ENCODE measurements at regions not wholly inside any gene's neighbourhood (a gene's known extent, or its start where the extent isn't known, plus 50 kb on each side); places are given as distances from the start of the nearest gene placed in this dataset.
A peak's percentile ranks its signal among the peaks of the same experiment; 100 is the strongest.
"Not testable (repeated sequence)": the region's sequence is repeated elsewhere in the genome, so short reads cannot be mapped to it uniquely, and the experiment has no call there.

DNA sequence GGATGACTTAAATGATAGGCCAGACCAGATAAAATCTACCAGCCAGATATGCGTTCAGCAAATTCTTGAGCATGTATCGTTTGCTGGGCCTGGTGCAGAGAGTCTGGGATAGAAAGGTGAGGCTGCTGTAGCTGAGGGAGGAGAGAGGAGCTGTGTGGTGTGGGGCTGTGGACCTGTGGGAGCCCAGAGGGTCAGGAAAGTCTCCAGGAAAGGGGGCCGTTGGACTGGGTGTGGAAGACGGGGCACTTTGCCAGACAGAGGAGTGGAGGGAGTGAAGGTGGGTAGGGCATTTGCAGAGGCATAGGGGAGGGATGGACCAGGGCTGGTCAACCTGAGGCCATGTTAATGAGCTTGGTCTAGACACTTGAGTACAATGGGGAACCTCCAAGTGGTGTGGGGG lies 124.7 kb upstream of the UNC5B start:
- DNase-seq = no peak

GRCh38 chr10:71088054-71088453 lies 124.3 kb upstream of the UNC5B start:
- no peak for DNase-seq

GRCh38 chr10:71088578-71088977 lies 123.8 kb upstream of the UNC5B start:
- peak; percentile 40 for DNase-seq

DNA sequence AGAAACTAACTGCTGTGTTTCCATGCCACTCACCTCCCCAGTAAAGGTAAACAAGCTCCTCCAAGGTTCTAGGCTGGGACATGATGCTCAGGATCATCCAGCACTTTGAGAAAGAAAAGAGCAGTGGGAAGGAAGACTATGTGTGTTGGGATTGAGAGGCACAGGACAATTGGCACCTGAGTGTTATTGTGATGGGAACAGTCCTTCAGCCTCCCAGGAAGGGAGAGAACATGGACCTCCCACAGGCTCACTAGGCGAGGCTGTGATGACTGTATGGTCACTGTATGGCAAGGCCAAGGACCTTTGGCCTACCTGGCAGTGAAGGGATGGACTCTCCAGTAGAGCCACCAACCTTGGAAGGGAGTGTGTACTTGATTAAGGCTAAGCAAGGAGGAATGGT lies 123.2 kb upstream of the UNC5B start:
- no peak for DNase-seq

DNA sequence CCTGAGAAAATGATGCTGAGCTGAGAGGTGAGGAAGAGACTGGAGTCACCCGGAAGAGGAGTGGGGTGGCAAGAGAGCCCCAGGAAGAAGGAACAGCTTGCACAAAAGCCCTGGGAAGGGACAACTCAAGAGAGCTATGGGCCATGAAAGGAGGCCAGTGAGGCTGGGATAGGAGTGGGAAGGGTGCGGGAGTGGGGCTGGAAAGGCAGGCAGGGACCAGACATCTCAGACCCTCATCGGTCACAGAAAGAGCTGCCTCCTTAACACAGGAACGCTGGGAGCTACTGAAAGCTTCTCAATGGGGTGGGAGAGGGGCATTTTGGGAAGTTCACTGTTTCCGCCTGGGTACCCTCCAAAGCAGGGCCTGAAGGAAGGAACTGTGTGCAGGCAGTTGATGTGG lies 122.0 kb upstream of the UNC5B start:
- no peak for DNase-seq

DNA sequence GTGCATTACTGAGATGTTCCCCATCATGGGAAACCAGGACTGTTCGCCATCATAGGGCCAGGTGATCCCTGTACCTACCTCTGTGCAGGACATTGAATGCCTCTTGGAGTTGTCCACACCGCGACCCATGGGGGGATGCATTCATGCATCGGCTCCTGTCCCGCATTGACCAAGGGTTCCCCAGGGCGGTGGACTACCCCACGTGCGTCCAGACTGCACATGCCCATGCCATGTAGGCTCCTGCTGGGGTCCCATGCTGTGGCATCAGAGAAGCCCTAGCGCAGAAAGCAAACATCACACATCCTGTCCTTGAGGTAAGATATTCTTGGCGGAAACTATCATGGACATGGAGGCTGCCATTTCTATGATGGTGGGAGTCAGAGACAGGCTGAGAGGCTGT lies 121.6 kb upstream of the UNC5B start:
- DNase-seq = no peak

DNA sequence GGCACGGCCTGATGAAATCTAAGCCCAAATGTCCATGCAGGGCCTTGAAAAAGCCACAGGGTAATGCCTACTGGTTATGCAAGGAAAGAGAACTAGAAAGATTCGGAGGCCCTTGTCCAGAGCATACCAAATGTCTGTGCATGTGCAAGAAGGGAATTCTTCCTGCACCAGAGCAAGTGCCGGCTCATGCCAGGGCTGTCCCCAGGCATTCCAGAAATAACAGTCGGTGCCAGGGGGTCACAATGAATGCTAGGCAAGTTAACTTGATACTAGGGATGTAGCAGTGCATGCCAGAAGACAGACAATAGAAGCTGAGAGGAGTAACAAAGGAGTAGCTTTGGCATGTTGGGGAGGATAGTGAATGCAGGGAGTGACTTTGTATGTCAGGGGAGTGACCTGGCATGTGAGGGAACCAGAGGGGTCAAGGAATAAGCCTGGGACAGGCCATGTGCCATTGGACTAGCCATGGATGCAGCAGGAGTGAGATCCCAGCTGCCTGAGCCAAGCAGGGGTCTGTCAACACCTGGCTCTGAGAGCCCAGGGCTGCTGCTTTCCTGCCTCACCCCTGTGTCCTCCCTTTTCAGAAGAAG lies 119.5 kb upstream of the UNC5B start:
- no peak for DNase-seq

GRCh38 chr10:71093531-71093930 lies 118.8 kb upstream of the UNC5B start:
- no peak for DNase-seq

GRCh38 chr10:71094712-71095390 lies 117.5 kb upstream of the UNC5B start:
- DNase-seq = no peak

DNA sequence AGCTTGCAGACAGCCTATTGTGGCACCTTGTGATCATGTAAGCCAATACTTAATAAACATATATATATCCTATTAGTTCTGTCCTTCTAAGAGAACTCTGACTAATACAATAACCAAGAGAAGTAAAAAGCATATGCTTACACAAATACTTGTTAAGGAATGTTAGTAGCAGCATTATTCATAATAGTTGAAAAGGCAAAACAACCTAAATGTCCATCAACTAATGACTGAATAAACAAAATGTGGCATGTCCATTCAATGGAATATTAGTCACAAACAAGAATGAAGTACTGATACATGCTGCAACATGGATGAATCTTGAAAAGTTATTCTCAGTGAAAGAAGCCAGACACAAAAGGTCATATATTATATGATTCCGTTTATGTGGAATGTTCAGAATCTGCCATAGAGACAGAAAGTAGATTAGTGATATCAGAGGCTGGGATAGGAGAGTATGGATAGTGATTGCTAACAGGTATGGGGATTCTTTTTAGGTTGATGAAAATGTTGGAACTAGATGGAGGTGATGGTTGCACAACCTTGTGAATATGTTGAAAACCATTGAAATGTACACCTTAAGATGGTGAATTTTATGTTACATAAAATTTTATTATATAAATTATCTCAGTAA lies 112.5 kb upstream of the UNC5B start:
- no peak for DNase-seq

- DNase-seq = no peak
These were observed 108.4 kb upstream of the UNC5B start for GRCh38 chr10:71103961-71104360.

DNA sequence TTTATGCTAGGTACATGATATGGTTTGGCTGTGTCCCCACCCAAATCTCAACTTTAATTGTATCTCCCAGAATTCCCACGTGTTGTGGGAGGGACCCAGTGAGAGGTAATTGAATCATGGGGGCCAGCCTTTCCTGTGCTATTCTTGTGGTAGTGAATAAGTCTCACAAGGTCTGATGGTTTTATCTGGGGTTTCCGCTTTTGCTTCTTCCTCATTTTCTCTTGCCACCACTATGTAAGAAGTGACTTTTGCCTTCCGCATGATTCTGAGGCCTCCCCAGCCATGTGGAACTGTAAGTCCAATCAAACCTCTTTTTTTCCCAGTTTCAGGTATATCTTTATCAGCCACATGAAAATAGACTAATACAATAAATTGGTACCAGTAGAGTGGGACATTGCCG lies 106.2 kb upstream of the UNC5B start:
- DNase-seq = not testable (repeated sequence)

- not testable (repeated sequence) for DNase-seq
These were observed 105.3 kb upstream of the UNC5B start for GRCh38 chr10:71107117-71107516.

DNA sequence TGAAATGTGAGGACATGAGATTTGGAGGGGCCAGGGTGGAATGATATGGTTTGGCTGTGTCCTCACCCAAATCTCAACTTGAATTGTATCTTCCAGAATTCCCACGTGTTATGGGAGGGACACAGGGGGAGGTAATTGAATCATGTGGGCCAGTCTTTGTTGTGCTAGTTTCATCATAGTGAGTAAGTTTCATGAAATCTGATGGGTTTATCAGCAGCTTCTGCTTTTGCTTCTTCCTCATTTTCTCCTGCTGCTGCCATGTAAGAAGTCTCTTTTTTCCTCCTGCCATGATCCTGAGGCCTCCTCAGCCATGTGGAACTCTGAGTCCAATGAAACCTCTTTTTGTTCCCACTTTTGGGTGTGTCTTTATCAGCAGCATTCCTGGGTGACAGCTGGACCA lies 104.3 kb upstream of the UNC5B start:
- DNase-seq = not testable (repeated sequence)

GRCh38 chr10:71112138-71112785 lies 100.1 kb upstream of the UNC5B start:
- no peak for DNase-seq

- no peak for DNase-seq
These were observed 95.9 kb upstream of the UNC5B start for GRCh38 chr10:71116426-71116825.

DNA sequence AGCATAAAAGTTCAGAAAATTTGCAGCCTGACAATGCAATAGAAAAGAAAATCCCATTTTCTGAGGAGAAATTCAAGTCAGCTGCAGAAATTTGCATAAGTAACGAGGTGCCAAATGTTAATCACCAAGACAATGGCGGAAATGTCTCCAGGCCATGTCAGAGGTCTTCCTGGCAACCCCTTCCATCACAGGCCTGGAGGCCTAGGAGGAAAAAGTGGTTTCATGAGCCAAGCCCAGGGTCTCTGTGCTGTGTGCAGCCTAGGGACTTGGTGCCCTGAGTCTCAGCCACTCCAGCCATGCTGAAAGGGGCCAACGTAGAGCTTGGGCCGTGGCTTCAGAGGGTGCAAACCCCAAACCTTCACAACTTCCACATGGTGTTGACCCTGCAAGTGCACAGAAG lies 94.8 kb upstream of the UNC5B start:
- DNase-seq = not testable (repeated sequence)

DNA sequence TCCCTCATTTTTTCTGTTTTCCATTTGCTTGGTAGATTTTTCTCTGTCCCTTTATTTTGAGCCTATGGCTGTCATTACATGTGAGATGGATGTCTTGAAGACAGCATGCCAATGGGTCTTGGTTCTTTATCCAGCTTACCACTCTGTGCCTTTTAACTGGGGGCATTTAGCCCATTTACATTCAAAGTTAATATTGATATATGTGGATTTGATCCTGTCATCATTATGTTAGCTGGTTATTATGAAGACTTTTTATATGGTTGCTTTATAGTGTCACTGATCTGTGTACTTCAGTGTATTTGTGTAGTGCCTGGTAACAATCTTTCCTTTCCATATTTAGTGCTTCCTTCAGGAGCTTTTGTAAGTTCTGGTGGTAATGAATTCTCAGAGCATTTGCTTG lies 89.3 kb upstream of the UNC5B start:
- DNase-seq = no peak

DNA sequence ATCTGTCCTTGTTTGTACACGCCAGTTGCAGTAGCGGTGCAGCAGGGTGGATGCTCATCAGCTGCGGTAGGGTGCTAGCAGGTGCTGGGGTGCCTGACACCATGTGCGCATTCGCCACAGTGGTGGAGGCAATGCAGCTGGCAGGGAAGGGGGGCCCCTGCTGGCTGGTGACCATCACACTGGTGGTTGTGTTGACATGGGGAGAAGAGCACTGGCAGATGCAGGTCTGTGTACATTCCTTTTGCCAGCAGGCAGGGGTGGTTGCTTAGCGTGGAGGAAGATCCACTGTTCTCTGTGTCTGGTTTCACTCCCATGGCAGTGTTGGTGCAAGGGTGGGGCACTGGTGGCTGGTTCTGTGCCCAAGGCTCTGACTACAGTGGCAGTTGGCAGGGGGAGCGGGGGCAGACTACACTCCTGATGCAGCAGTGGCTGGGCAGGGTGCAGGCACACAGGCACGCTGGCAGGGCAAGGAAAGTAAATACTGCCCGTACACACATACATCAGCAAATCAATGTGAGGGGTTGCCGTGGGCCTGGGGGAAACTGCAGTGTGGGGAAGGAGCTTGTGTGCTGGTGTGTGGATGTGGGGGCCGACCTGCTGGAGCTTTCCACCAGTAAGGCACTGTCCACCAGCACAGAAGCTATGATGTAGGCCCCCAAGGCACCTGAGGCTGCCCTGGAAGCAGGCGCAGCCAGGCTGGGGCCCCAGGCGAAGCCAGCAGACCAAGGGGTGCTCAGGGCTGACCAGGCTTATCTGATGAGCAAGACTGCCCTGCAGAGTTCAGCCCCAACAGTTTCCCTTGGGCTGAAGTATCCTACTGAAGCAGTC lies 87.2 kb upstream of the UNC5B start:
- no peak for DNase-seq

GRCh38 chr10:71125749-71126107 lies 86.6 kb upstream of the UNC5B start:
- DNase-seq = no peak

DNA sequence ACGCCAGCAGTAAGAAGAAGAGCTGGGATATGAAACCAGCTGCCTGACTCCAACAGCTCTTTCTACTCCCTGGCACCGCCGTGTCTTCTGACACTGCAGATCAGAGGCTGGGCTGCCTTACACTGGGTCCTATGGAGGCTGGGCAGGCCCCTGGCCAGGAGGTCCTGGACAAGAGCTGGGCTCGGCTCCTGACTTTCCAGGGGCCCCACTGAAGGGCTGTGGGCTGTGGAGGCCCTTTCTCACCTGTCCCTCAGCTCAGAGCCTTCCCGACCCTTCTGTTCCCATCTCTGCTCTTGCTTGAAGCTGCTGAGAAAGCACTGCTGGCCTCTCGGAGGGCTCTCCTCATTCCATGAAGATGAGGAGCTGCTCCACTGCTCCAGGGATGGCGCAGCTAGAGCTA lies 85.9 kb upstream of the UNC5B start:
- no peak for DNase-seq

- no peak for DNase-seq
These were observed 85.3 kb upstream of the UNC5B start for GRCh38 chr10:71127104-71127503.

- no peak for DNase-seq
These were observed 84.6 kb upstream of the UNC5B start for GRCh38 chr10:71127773-71128172.

All from NCI-H510A treated with DMSO at 0.1 percent for 48 hours (cell line).